ENCODE measurements at regions not wholly inside any gene's neighbourhood (a gene's known extent, or its start where the extent isn't known, plus 50 kb on each side); places are given as distances from the start of the nearest gene placed in this dataset.

DNA sequence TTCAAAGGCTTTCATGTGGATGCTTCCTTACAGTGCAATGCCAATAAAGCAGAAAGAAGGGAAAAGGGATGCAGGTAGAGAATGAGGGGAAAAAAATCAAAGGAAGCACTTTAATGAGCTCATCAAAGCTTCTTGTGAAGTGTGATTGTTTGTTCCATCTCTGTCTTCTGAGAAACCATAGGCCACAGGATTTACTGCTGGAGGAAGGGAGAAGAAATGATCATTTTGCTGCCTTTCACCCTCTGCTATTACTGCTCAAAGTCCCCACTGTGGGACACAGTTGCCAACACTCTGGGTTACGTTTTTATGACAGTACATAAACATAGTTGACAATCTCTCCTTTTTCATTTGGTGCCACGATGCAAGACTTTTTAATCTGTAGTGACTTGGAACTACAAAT lies 558.0 kb upstream of the TECRL start:
- TF ChIP-seq RBAK (CRISPR knock-in tag; IDR thresholded peaks at IDR 0.05), result no peak
- no peak for TF ChIP-seq RAD21 (CRISPR knock-in tag; IDR thresholded peaks at IDR 0.05)

Data from HepG2 (cell line).